ENCODE measurements at regions not wholly inside any gene's neighbourhood (a gene's known extent, or its start where the extent isn't known, plus 50 kb on each side); places are given as distances from the start of the nearest gene placed in this dataset.
A peak's percentile ranks its signal among the peaks of the same experiment; 100 is the strongest.

DNA sequence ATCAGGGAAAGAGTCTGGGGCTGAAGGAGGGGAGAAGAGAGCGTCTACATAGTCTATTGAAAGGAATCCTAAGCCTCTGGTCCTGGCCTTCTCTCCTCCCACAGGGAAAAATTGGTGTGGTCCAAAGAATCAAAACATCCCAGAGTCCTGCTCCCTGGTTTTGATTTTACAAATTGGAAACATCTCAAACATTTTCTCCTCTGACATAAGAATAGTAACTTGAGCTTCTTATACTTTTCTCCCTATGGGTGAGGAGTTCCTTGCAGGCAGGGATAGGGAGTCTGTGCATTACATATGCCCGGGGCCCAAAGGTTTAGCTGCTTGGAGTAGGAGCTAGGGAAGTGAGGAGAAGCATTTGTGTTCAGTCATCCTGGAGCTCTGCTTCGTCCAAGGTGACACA lies 120.0 kb upstream of the GGTLC1 start:
- no peaks in the 10 kb centered on the region for H3K36me3 Mint-ChIP-seq (ENCODE audit: insufficient read depth)
- H3K4me1 Mint-ChIP-seq (ENCODE audit: low read depth) = no peaks in the 10 kb centered on the region
- peaks cover 7% of the 10 kb centered on the region for H3K27me3 Mint-ChIP-seq
- TF ChIP-seq, protein P1, sequence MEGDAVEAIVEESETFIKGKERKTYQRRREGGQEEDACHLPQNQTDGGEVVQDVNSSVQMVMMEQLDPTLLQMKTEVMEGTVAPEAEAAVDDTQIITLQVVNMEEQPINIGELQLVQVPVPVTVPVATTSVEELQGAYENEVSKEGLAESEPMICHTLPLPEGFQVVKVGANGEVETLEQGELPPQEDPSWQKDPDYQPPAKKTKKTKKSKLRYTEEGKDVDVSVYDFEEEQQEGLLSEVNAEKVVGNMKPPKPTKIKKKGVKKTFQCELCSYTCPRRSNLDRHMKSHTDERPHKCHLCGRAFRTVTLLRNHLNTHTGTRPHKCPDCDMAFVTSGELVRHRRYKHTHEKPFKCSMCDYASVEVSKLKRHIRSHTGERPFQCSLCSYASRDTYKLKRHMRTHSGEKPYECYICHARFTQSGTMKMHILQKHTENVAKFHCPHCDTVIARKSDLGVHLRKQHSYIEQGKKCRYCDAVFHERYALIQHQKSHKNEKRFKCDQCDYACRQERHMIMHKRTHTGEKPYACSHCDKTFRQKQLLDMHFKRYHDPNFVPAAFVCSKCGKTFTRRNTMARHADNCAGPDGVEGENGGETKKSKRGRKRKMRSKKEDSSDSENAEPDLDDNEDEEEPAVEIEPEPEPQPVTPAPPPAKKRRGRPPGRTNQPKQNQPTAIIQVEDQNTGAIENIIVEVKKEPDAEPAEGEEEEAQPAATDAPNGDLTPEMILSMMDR (IDR thresholded peaks at IDR 0.05; ENCODE audit: unreplicated experiment) = no peak
- no peak for DNase-seq (ENCODE audit: low spot score, unreplicated experiment)
- no peak overlapping the region for H3K4me3 Mint-ChIP-seq (ENCODE audit: low read depth)
- no peaks in the 10 kb centered on the region for H3K9me3 Mint-ChIP-seq (ENCODE audit: low read depth)
- H3K27ac Mint-ChIP-seq = no peak overlapping the region

DNA sequence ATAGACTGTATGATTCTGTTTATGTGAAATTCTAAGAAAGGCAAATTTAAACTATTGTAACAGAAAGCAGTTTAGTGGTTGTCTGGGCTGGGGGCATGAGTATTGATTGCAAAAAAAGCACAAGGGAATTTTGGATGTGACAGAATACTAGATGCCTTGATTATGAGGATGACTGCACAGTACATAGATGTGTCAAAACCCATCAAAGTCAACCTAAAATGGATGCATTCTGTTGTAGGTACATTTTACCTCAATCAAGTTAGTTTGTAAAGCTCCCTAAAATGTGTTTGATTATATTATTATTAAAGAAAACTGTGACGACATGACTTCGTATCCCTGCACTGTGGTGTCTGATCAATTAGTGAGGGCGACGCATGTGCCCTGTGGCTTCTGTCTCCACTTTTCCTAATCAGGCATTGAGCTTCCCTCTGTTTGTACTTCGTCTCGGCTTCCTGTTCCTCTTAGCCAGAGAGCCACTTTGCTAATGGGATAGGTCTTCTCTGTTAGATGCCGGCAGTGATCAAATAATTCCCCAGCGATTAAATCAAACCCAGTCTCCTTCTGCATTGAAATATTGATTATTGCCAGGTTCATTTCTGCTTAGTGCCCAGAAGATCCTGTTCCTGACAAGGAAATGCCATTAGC lies 118.3 kb upstream of the GGTLC1 start:
- H3K27ac Mint-ChIP-seq = no peak overlapping the region

DNA sequence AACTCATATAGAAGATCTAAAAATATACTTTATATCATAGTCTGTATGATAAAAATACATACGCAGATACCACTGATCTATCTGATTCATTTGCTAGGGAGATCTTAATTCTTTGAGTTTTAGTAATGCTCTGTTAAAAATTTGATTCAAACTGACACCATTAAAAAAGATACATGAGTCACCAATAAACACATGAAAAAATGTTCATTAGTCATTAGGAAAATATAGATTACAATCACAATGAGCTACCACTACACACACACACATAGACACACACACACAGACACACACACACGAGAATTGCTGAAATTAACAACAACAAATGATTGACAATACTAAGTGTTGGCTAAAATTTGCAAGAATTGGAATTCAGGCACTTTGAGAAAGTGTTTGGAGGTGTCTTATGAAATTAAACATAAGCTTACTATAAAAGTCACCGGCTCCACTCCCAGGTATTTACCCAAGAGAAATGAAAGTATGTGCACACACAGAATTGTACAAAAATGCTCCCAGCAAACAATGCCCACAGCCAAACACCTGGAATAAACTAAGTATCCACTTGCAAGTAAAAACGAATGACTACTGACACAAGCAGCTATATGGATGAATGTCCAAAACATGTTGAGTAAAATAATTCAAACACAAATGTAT lies 117.7 kb upstream of the GGTLC1 start:
- Mint-ChIP-seq H3K9me3 (ENCODE audit: low read depth) (no peaks in the 10 kb centered on the region), H3K27ac (no peak overlapping the region), H3K27me3 (peaks cover 6% of the 10 kb centered on the region), H3K4me1 (ENCODE audit: low read depth) (peaks cover 1% of the 10 kb centered on the region), H3K4me3 (ENCODE audit: low read depth) (no peak overlapping the region), H3K36me3 (ENCODE audit: insufficient read depth) (no peaks in the 10 kb centered on the region)
- TF ChIP-seq, protein P1 (IDR thresholded peaks at IDR 0.05; ENCODE audit: unreplicated experiment) = no peak
- DNase-seq (ENCODE audit: low spot score, unreplicated experiment) = no peak

More for the DNA sequence above, 118.3 kb upstream of the GGTLC1 start:
- no peaks in the 10 kb centered on the region for H3K36me3 Mint-ChIP-seq (ENCODE audit: insufficient read depth)
- H3K9me3 Mint-ChIP-seq (ENCODE audit: low read depth) = no peaks in the 10 kb centered on the region
- peaks cover 6% of the 10 kb centered on the region for H3K27me3 Mint-ChIP-seq
- H3K4me3 Mint-ChIP-seq (ENCODE audit: low read depth) = no peak overlapping the region
- H3K4me1 Mint-ChIP-seq (ENCODE audit: low read depth) = no peaks in the 10 kb centered on the region
- TF ChIP-seq, protein P1 (IDR thresholded peaks at IDR 0.05; ENCODE audit: unreplicated experiment) = no peak
- DNase-seq (ENCODE audit: low spot score, unreplicated experiment) = no peak

DNA sequence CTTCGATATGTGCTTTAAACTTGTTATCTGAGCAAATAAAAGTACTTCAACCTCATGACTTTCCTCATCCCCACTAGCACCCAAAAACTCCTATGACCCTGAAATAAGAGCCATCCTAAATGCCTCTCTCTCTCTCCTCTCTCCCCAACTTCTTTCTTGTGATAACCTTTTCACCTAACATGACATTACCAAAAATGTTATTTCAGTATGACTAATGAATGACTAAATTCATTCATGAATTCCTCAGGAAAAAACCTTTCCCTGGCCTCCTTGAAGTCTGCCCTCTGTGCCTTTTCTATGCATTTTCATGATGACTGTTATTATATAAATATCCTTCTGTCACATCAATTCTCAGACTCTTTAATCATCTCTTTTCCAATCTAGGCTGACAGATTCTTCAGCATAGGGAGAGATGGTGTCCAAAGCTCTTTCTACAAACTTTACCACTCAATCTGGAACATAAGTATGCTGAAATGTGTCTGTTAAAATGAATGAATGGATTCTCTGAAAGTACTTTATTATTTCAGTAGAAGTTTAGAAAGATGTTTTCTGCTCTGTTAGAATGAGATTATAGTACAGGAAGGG lies 114.3 kb upstream of the GGTLC1 start:
- H3K4me3 Mint-ChIP-seq (ENCODE audit: low read depth) = no peak overlapping the region
- no peaks in the 10 kb centered on the region for H3K9me3 Mint-ChIP-seq (ENCODE audit: low read depth)
- peaks cover 1% of the 10 kb centered on the region for H3K4me1 Mint-ChIP-seq (ENCODE audit: low read depth)
- DNase-seq (ENCODE audit: low spot score, unreplicated experiment) = no peak
- H3K36me3 Mint-ChIP-seq (ENCODE audit: insufficient read depth) = no peaks in the 10 kb centered on the region
- TF ChIP-seq, protein P1 (IDR thresholded peaks at IDR 0.05; ENCODE audit: unreplicated experiment) = no peak
- peaks cover 6% of the 10 kb centered on the region for H3K27me3 Mint-ChIP-seq
- H3K27ac Mint-ChIP-seq = no peak overlapping the region

DNA sequence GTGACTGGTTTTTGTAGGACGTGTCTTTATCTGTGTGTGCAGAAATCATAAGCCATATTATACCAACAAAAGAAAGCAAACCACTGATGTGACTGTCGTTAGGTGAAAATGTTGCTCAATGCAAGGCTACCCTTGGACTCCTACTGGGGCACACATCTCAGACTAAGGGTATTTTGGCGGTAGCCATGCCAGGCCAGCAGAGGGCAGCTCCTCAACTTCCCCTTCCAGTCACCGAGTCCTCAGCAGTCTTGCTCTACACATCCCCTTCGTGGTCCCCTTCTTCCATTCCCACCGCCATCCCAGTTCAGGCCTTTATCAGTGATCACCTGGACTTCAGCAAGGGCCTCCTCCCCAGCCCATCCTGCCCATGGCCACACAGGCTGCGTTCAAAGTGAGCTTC lies 113.7 kb upstream of the GGTLC1 start:
- Mint-ChIP-seq H3K27me3 (peaks cover 7% of the 10 kb centered on the region), H3K4me1 (ENCODE audit: low read depth) (peaks cover 1% of the 10 kb centered on the region), H3K4me3 (ENCODE audit: low read depth) (no peak overlapping the region), H3K36me3 (ENCODE audit: insufficient read depth) (no peaks in the 10 kb centered on the region), H3K9me3 (ENCODE audit: low read depth) (no peaks in the 10 kb centered on the region), H3K27ac (no peak overlapping the region)
- TF ChIP-seq, protein P1 (IDR thresholded peaks at IDR 0.05; ENCODE audit: unreplicated experiment) = peak; percentile 49
- no peak for DNase-seq (ENCODE audit: low spot score, unreplicated experiment)

All from progenitor cell of endocrine pancreas (in vitro differentiated cells).